Thyroid gland (tissue), 4 donors: ENCODE measurements at regions not wholly inside any gene's neighbourhood (a gene's known extent, or its start where the extent isn't known, plus 50 kb on each side); places are given as distances from the start of the nearest gene placed in this dataset.

ENCODE experiments used
- DNase-seq, 2 donors: peaks; one replicate each; pipeline ENCODE4 v3.0.0-alpha.2; 2019
- H3K27ac ChIP-seq, 3 donors: fragments of 200-600 bp; sonication (generic); 1 replicate in 2 of 3; 2 replicates in 1 of 3; pipeline ENCODE4 v1.5.1; 2016 to 2019; ENCODE audit warnings: mild to moderate bottlenecking in 1 of 3, moderate library complexity in 1 of 3
- H3K27me3 ChIP-seq: fragments of 200-600 bp; sonication (generic); one replicate; pipeline ENCODE4 v1.5.1; 2019
- H3K36me3 ChIP-seq, 2 donors: fragments of 200-600 bp; sonication (generic); one replicate each; pipeline ENCODE4 v1.5.1; 2016 to 2019
- H3K4me1 ChIP-seq, 2 donors: fragments of 200-600 bp; sonication (generic); one replicate each; pipeline ENCODE4 v1.5.1; 2017 to 2019
- H3K4me3 ChIP-seq, 3 donors: fragments of 200-600 bp; sonication (generic); replicated peaks in 1 of 3; 1 replicate in 2 of 3; 2 replicates in 1 of 3; pipeline ENCODE4 v1.5.1; 2016; ENCODE audit warnings: mild to moderate bottlenecking in 1 of 3
- H3K9me3 ChIP-seq: fragments of 200-600 bp; sonication (generic); one replicate; pipeline ENCODE4 v1.5.1; 2017
- POLR2A ChIP-seq, 2 donors: fragments of 450-650 bp; IDR thresholded peaks; one replicate each; pipeline ENCODE4 v1.6.1; 2017; ENCODE audit warnings: antibody characterized with exemption in 2 of 2, mild to moderate bottlenecking in 2 of 2, moderate library complexity in 1 of 2
- WGBS, 2 donors: methylation state at CpG; one replicate each; pipeline ENCODE4 v1.1.5; 2017; 5-methylcytosine and 5-hydroxymethylcytosine counted together
- intact Hi-C: fragments of 100-400 bp; cut with DNase I; formaldehyde crosslinking; loops from one replicate; pipeline ENCODE4 v1.15.1; 2023
- TF ChIP-seq, protein P1 (sequence below), 6 experiments: fragments of 200-600 bp in 3 of 6; fragments of 450-650 bp in 3 of 6; sonication (generic) in 3 of 6; IDR thresholded peaks; one replicate each; pipeline ENCODE4 v1.5.1; 2016 to 2019; ENCODE audit warnings: antibody characterized with exemption in 6 of 6, mild to moderate bottlenecking in 2 of 6, inconsistent platforms in 1 of 6, moderate library complexity in 1 of 6

- Histone ChIP-seq H3K4me3 (no peak overlapping the region), H3K27me3 (no peaks in the 10 kb centered on the region), H3K27ac (no peak overlapping the region), H3K4me1 (no peaks in the 10 kb centered on the region), H3K9me3 (no peaks in the 10 kb centered on the region), H3K36me3 (no peaks in the 10 kb centered on the region)
- intact Hi-C loops: no loop called here
- TF ChIP-seq POLR2A (IDR thresholded peaks at IDR 0.05): no peak
- TF ChIP-seq, protein P1, sequence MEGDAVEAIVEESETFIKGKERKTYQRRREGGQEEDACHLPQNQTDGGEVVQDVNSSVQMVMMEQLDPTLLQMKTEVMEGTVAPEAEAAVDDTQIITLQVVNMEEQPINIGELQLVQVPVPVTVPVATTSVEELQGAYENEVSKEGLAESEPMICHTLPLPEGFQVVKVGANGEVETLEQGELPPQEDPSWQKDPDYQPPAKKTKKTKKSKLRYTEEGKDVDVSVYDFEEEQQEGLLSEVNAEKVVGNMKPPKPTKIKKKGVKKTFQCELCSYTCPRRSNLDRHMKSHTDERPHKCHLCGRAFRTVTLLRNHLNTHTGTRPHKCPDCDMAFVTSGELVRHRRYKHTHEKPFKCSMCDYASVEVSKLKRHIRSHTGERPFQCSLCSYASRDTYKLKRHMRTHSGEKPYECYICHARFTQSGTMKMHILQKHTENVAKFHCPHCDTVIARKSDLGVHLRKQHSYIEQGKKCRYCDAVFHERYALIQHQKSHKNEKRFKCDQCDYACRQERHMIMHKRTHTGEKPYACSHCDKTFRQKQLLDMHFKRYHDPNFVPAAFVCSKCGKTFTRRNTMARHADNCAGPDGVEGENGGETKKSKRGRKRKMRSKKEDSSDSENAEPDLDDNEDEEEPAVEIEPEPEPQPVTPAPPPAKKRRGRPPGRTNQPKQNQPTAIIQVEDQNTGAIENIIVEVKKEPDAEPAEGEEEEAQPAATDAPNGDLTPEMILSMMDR (IDR thresholded peaks at IDR 0.05): no peak
- WGBS, 2 donors: 81 to 84% methylated on average over 1 of the region's 1 CpG
- no peak for DNase-seq
Measured at GRCh38 chr3:18744472-18744871, 319.3 kb upstream of the SATB1 start.

GRCh38 chr3:18743761-18744160 lies 318.6 kb upstream of the SATB1 start:
- TF ChIP-seq, protein P1 (IDR thresholded peaks at IDR 0.05): no peak
- TF ChIP-seq POLR2A (IDR thresholded peaks at IDR 0.05): no peak
- DNase-seq: no peak
- intact Hi-C loops: no loop called here
- no peaks in the 10 kb centered on the region for H3K36me3 ChIP-seq
- no peaks in the 10 kb centered on the region for H3K27me3 ChIP-seq
- H3K9me3 ChIP-seq: no peaks in the 10 kb centered on the region
- H3K4me1 ChIP-seq: no peaks in the 10 kb centered on the region
- no peak overlapping the region for H3K4me3 ChIP-seq
- H3K27ac ChIP-seq: no peak overlapping the region
- 77 to 81% methylated on average over 2 of the region's 2 CpGs for WGBS, 2 donors

- no peak for DNase-seq
- no peaks in the 10 kb centered on the region for H3K27me3 ChIP-seq
- H3K27ac ChIP-seq: no peak overlapping the region
- no peaks in the 10 kb centered on the region for H3K9me3 ChIP-seq
- intact Hi-C loops: no loop called here
- no peaks in the 10 kb centered on the region for H3K36me3 ChIP-seq
- no peak overlapping the region for H3K4me3 ChIP-seq
- WGBS, 2 donors: 81 to 84% methylated on average over 12 of the region's 12 CpGs
- H3K4me1 ChIP-seq: no peaks in the 10 kb centered on the region
- TF ChIP-seq, protein P1 (IDR thresholded peaks at IDR 0.05): no peak
- no peak for TF ChIP-seq POLR2A (IDR thresholded peaks at IDR 0.05)
Measured at GRCh38 chr3:18740631-18741583, 315.8 kb upstream of the SATB1 start.

DNA sequence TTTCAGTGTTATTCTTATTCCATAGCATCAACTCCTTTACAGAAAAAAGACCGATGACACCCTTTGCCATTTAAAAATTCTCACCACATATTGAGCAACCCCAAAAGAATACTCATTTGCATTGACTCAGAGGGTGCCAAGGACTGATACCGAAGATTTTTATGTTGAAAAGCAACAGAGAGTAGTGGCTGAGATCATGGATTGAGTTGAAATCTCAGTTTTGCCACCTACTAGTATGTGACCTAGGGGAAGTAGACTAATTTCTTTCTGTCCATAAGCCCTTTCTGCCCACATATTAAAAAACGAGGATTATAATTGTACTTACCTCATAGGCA lies 313.9 kb upstream of the SATB1 start:
- DNase-seq: no peak
- no peak overlapping the region for H3K27ac ChIP-seq
- no peaks in the 10 kb centered on the region for H3K27me3 ChIP-seq
- no peak for TF ChIP-seq POLR2A (IDR thresholded peaks at IDR 0.05)
- TF ChIP-seq, protein P1 (IDR thresholded peaks at IDR 0.05): no peak
- WGBS, 2 donors: 85 to 89% methylated on average over 3 of the region's 3 CpGs
- no peaks in the 10 kb centered on the region for H3K4me1 ChIP-seq
- H3K9me3 ChIP-seq: no peaks in the 10 kb centered on the region
- no peaks in the 10 kb centered on the region for H3K36me3 ChIP-seq
- intact Hi-C loops: no loop called here
- H3K4me3 ChIP-seq: no peak overlapping the region

- H3K4me3 ChIP-seq: no peak overlapping the region
- H3K27ac ChIP-seq: no peak overlapping the region
- no peak for DNase-seq
- intact Hi-C loops: no loop called here
- no peaks in the 10 kb centered on the region for H3K27me3 ChIP-seq
- no peaks in the 10 kb centered on the region for H3K9me3 ChIP-seq
- H3K36me3 ChIP-seq: no peaks in the 10 kb centered on the region
- H3K4me1 ChIP-seq: no peaks in the 10 kb centered on the region
- no peak for TF ChIP-seq POLR2A (IDR thresholded peaks at IDR 0.05)
- TF ChIP-seq, protein P1 (IDR thresholded peaks at IDR 0.05): no peak
- 89 to 96% methylated on average over 1 of the region's 1 CpG for WGBS, 2 donors
Measured at GRCh38 chr3:18738393-18739098, 313.4 kb upstream of the SATB1 start.
